Duodenal mucosa (tissue), 2 donors: ENCODE measurements at regions not wholly inside any gene's neighbourhood (a gene's known extent, or its start where the extent isn't known, plus 50 kb on each side); places are given as distances from the start of the nearest gene placed in this dataset.

ENCODE experiments used
- H3K27ac ChIP-seq: one replicate; pipeline ENCODE4 v1.7.0; 2013; ENCODE audit warnings: low read depth, low read length
- H3K27me3 ChIP-seq, 2 donors: one replicate each; pipeline ENCODE4 v1.7.0; 2013; ENCODE audit warnings: low read length in 2 of 2, control low read depth in 1 of 2; ENCODE audit not compliant: insufficient read depth in 2 of 2, control insufficient read depth in 1 of 2
- H3K36me3 ChIP-seq, 2 donors: one replicate each; pipeline ENCODE4 v1.7.0; 2013; ENCODE audit warnings: low read length in 2 of 2, control low read depth in 1 of 2; ENCODE audit not compliant: insufficient read depth in 2 of 2, control insufficient read depth in 1 of 2
- H3K4me1 ChIP-seq, 2 donors: one replicate each; pipeline ENCODE4 v1.7.0; 2013; ENCODE audit warnings: low read length in 2 of 2, control low read depth in 1 of 2; ENCODE audit not compliant: insufficient read depth in 2 of 2, control insufficient read depth in 1 of 2
- H3K4me3 ChIP-seq, 2 donors: one replicate each; pipeline ENCODE4 v1.7.0; 2013; ENCODE audit warnings: low read length in 2 of 2, low read depth in 1 of 2
- H3K9ac ChIP-seq, 2 donors: one replicate each; pipeline ENCODE4 v1.7.0; 2013; ENCODE audit warnings: low read length in 2 of 2, low read depth in 1 of 2
- H3K9me3 ChIP-seq, 2 donors: one replicate each; pipeline ENCODE4 v1.7.0; 2013; ENCODE audit warnings: low read length in 2 of 2, control low read depth in 1 of 2; ENCODE audit not compliant: control insufficient read depth in 1 of 2

DNA sequence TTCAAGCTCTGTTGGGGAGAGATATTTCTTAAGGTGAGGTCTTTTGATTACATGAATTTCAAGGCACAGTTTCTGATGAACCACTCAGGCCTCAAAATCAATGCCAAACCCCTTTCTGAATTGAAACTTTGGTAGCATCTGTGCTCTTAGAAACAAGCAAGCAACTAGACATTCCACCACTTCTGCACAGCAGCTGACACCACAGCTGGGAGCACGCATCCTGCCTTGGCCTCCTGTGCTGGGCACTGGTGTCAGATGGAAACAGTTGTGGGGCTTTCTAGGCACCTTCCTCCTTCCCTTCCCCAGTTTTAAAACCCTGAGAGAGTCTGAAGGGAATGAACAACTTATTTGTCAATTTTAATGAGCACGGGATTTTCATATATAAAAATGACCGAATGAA is 360.2 kb downstream of the ADGRL2 start:
- no peaks in the 10 kb centered on the region for H3K36me3 ChIP-seq
- no peak overlapping the region for H3K27ac ChIP-seq
- no peak overlapping the region for H3K4me3 ChIP-seq
- no peaks in the 10 kb centered on the region for H3K27me3 ChIP-seq
- H3K4me1 ChIP-seq = peaks cover 0 to 12% of the 10 kb centered on the region in 2 donors
- no peaks in the 10 kb centered on the region for H3K9me3 ChIP-seq
- H3K9ac ChIP-seq = no peak overlapping the region

DNA sequence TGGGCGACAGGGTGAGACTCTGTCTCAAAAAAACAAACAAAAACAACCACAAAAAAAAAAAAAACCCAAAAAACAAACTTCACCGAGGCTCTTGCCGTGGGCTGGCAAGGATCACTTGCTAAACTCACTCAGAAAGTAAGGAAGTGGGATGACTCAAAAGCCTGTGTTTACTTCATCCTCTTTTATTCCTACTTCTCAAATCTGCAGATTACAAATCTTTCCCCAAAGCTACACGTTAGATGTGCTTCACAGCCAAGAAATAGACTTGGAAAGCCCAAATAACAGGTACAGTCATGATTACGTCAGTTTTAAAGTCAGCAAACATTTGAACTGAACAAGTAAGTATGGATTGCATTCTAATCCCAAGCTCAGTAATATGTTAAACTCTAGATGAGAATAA is 359.3 kb downstream of the ADGRL2 start:
- Histone ChIP-seq H3K27me3 (no peaks in the 10 kb centered on the region), H3K4me1 (peaks cover 0 to 12% of the 10 kb centered on the region in 2 donors), H3K9ac (no peak overlapping the region), H3K36me3 (no peaks in the 10 kb centered on the region), H3K4me3 (no peak overlapping the region), H3K9me3 (no peaks in the 10 kb centered on the region), H3K27ac (no peak overlapping the region)

DNA sequence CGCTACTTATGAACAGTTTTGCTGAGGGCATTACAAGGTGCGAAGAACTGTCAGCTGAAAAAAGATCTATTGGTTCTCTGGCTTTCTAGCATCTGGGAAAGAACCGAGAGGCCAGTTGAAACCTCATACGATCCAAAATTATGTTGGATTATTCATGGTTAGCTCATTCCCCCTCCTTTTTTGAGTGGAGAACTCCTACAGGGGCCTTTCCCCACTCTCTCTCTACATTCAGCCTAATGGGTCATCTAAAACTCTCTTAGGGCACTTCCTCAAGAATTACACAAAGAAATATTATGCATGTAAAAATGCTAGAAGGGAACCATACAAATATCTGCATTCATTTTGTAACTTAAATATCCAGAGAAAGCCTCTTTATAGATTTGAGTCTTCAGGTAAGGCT is 358.2 kb downstream of the ADGRL2 start:
- Histone ChIP-seq H3K27ac (no peak overlapping the region), H3K9ac (no peak overlapping the region), H3K9me3 (no peaks in the 10 kb centered on the region), H3K27me3 (no peaks in the 10 kb centered on the region), H3K4me3 (no peak overlapping the region), H3K36me3 (no peaks in the 10 kb centered on the region), H3K4me1 (peaks cover 0 to 12% of the 10 kb centered on the region in 2 donors)

DNA sequence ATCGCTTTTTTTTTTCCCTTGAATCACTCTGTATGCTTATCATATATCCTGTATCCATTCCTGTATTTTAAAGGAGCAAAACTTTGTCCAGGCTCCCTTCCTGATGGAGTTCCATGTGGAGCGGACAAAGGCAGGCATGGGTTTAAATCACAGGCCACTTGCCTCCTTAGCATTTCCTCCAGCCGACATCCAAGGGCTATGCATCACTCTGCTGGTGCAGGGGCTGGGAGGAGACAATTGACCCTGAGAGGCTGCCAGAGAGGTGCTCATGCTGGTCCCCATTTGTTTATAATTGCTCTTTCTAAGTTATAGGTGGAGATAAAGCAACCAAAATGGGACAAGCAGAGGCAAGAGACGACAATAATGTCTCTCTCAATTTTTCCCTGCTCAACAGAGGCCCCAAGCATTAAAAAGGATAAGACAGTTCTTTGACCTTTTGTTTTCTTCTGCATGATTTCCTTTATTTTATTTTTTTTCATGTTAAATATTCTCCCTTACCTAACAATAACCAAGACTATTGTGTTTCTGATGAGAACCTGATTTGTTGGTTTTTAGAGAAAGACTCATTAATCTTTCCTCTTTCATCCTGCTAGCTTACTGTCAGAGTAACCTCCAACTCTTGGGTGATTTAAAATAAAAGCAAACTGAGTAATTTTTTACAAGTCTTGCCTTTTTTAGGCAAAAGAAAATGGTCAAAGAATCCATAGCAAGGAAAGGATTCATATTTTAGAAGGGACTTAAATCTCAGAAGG is 353.7 kb downstream of the ADGRL2 start:
- Histone ChIP-seq H3K4me3 (no peak overlapping the region), H3K9ac (no peak overlapping the region), H3K36me3 (no peaks in the 10 kb centered on the region), H3K4me1 (peaks cover 0 to 5% of the 10 kb centered on the region in 2 donors), H3K9me3 (no peaks in the 10 kb centered on the region), H3K27ac (no peak overlapping the region), H3K27me3 (no peaks in the 10 kb centered on the region)

DNA sequence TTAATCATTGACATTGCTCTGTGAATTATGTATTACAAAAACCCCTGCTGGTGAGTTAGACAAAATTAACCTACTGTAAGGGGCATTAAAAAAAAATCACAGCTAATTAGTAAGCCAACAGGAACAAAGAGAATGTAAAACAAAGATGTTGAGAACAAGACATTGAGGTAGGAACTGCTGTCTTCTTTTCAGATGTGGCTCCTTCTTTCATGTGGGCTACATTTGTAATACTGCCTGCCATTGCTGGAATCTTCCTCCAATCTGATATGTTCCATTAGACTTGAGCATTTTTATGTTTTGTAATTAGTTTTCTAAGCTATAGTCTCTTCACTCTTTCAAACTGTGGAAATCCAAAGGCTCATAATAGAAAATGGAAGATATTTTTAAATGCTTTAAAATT is 353.0 kb downstream of the ADGRL2 start:
- Histone ChIP-seq H3K36me3 (no peaks in the 10 kb centered on the region), H3K27ac (no peak overlapping the region), H3K4me3 (no peak overlapping the region), H3K4me1 (peaks cover 0 to 5% of the 10 kb centered on the region in 2 donors), H3K9ac (no peak overlapping the region), H3K27me3 (no peaks in the 10 kb centered on the region), H3K9me3 (no peaks in the 10 kb centered on the region)

DNA sequence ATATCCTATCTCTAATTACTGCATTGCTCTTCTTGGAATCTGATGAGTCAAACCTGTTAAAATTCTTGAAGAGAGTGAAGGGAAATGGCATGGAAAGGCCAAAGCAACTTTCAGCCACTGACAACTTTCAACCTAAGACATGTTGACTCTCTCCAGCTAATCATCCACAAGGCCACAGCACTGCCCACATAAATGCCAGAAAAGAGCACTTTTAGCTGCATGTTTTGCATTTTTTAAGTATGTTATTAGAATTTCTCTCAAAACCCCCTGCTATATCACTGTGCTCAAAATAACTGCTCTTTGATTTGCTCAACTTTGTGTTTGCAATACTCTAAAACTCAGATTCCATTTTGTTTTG is 352.5 kb downstream of the ADGRL2 start:
- Histone ChIP-seq H3K4me3 (no peak overlapping the region), H3K4me1 (peaks cover 0 to 5% of the 10 kb centered on the region in 2 donors), H3K36me3 (no peaks in the 10 kb centered on the region), H3K9me3 (no peaks in the 10 kb centered on the region), H3K27me3 (no peaks in the 10 kb centered on the region), H3K9ac (no peak overlapping the region), H3K27ac (no peak overlapping the region)

DNA sequence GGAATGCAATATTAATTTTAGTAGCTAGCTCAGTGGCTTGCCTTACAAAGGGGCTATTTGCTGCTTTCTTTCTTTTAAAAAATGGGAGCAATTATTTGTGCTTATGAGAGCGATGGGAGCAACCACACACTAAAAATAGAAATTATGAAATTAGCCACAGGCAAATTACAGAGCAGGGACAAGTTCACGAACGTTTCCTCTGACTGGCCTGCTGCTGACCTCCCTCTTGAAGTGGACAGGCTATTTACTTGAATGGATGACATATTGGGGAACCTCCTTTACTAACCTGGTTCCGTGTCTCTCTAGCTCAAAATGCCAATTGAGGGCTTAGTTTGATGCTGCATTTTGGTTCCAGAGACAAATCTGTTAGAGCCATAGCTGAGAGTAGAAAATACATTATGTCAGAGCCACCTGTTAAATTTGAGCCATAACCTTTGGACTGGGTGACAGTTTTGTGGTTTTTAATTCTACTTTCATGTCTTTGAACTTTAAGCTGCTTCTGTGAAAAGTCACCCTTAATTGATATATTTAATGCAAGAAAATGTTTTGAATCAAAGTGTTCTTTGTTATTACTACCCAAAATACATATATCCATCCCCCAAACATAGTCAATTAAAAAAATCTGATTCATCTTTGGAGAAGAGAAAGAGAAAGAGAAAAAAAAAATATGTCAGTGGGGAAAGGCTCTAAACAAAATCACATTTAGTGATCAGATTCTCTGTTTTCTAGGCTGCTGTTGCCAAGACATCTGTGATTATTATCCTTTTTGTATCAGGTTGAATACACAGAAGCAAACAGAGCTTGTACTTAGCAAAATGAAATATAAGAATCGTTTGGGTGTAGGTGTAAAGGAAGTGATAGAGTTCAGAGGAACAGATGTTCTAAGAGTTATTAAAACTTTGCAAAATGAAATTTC is 351.9 kb downstream of the ADGRL2 start:
- Histone ChIP-seq H3K27me3 (no peaks in the 10 kb centered on the region), H3K9me3 (no peaks in the 10 kb centered on the region), H3K36me3 (no peaks in the 10 kb centered on the region), H3K9ac (no peak overlapping the region), H3K4me3 (no peak overlapping the region), H3K4me1 (peaks cover 0 to 5% of the 10 kb centered on the region in 2 donors), H3K27ac (no peak overlapping the region)

DNA sequence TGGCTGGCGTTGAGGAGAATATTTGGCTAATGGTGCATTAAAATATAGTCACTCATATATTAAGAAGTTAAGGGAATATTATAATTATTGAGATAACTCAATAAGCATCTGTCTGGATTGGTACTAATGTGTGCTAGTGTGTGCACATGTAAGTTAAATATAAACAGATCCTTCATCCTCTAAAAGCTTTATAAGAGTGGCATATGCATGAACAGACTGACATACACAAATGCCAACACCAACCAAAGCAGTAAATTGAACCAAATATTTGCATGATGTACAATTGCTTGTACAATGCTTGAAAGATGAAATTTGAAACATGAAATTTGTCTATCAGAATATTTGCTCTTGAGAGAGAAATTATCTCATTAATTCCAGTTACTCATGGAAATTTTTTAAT is 344.9 kb downstream of the ADGRL2 start:
- no peak overlapping the region for H3K27ac ChIP-seq

DNA sequence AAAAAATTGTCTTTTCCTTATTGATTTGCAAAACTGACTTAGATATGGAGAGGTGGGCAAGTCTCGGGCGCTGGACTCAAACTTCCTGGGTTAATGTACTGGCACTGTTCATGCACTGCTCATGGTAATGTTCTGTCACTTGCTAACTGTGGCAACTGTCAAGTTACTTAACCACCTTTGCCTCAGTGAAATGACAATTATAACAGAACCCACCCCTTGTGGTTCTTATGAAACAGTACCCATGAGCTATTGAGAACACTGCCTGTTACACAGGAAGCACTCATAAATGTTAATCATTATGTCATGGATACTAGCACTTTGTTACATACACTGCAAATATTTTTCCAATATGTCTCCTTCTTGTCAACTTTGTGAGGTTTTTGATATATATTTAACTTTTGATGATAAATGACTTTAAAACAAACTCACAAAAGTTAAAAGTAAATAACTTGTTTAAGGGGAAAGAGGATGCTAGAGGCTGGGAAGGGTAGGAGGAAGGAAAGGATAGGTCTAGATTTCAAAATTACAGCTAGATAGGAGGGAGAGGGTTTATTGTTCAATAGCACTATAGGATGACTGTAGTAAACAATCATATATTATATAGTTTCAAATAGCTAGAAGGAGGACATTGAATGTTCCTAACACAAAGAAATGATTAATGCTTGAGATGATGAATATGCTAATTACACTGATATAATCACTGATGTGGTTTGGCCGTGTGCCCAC is 342.5 kb downstream of the ADGRL2 start:
- Histone ChIP-seq H3K27ac (no peak overlapping the region), H3K4me3 (no peak overlapping the region), H3K36me3 (no peaks in the 10 kb centered on the region), H3K4me1 (no peaks in the 10 kb centered on the region), H3K9ac (no peak overlapping the region), H3K9me3 (no peaks in the 10 kb centered on the region), H3K27me3 (no peaks in the 10 kb centered on the region)

More for the DNA sequence above, 344.9 kb downstream of the ADGRL2 start:
- H3K36me3 ChIP-seq = no peaks in the 10 kb centered on the region
- H3K9me3 ChIP-seq = no peaks in the 10 kb centered on the region
- H3K27me3 ChIP-seq = no peaks in the 10 kb centered on the region
- no peak overlapping the region for H3K9ac ChIP-seq
- no peaks in the 10 kb centered on the region for H3K4me1 ChIP-seq
- H3K4me3 ChIP-seq = no peak overlapping the region

DNA sequence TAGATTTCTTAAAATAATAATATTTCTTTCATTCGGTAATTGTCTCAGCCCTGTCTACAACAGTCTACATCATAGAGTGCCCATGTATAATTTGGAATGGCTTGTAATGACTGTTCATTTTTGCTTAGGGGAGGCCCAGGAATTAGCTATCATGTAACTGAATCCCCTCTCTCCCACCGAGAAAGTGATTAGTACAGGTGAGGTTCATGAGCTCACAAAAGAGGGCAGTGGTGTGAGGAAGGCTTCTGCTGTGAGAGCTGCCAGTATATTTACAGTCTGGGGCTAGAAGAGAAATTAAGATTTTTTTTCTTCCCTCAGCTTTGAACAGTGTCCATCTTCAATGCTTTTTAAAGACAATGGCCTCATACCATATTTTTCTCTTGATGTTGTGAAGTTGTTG is 340.7 kb downstream of the ADGRL2 start:
- Histone ChIP-seq H3K9me3 (no peaks in the 10 kb centered on the region), H3K36me3 (no peaks in the 10 kb centered on the region), H3K27ac (no peak overlapping the region), H3K9ac (no peak overlapping the region), H3K4me3 (no peak overlapping the region), H3K27me3 (no peaks in the 10 kb centered on the region), H3K4me1 (no peaks in the 10 kb centered on the region)
